ENCODE measurements at regions not wholly inside any gene's neighbourhood (a gene's known extent, or its start where the extent isn't known, plus 50 kb on each side); places are given as distances from the start of the nearest gene placed in this dataset.

GRCh38 chr7:27329909-27330308, 87.3 kb downstream of the EVX1 start:
- Histone ChIP-seq H3K27ac (ENCODE audit: low read depth in 2 of 2, low read length in 1 of 2) (no peak overlapping the region), H3K9me3 (ENCODE audit: control insufficient read depth in 2 of 2, insufficient read depth in 1 of 2, low read depth in 1 of 2, low read length in 1 of 2) (peaks cover 0 to 2% of the 10 kb centered on the region in 2 donors), H3K4me1 (ENCODE audit: control insufficient read depth in 2 of 2, insufficient read depth in 2 of 2, low read length in 1 of 2) (no peaks in the 10 kb centered on the region), H3K36me3 (ENCODE audit: control insufficient read depth in 2 of 2, insufficient read depth in 2 of 2, low read length in 1 of 2) (no peaks in the 10 kb centered on the region), H3K27me3 (ENCODE audit: control insufficient read depth in 1 of 2, insufficient read depth in 2 of 2, low read length in 2 of 2) (no peaks in the 10 kb centered on the region), H3K4me3 (ENCODE audit: low read depth in 1 of 2, low read length in 2 of 2) (no peak overlapping the region)
- WGBS, 2 donors = 15 to 17% methylated on average over 1 of the region's 1 CpG

GRCh38 chr7:27339478-27339877, 96.9 kb downstream of the EVX1 start:
- H3K36me3 ChIP-seq (ENCODE audit: control insufficient read depth in 2 of 2, insufficient read depth in 2 of 2, low read length in 1 of 2) = no peaks in the 10 kb centered on the region
- no peaks in the 10 kb centered on the region for H3K9me3 ChIP-seq (ENCODE audit: control insufficient read depth in 2 of 2, insufficient read depth in 1 of 2, low read depth in 1 of 2, low read length in 1 of 2)
- 76 to 87% methylated on average over 2 of the region's 2 CpGs for WGBS, 2 donors
- no peaks in the 10 kb centered on the region for H3K4me1 ChIP-seq (ENCODE audit: control insufficient read depth in 2 of 2, insufficient read depth in 2 of 2, low read length in 1 of 2)
- no peak overlapping the region for H3K27ac ChIP-seq (ENCODE audit: low read depth in 2 of 2, low read length in 1 of 2)
- no peaks in the 10 kb centered on the region for H3K27me3 ChIP-seq (ENCODE audit: control insufficient read depth in 1 of 2, insufficient read depth in 2 of 2, low read length in 2 of 2)
- H3K4me3 ChIP-seq (ENCODE audit: low read depth in 1 of 2, low read length in 2 of 2) = no peak overlapping the region

GRCh38 chr7:27344471-27344870, 101.9 kb downstream of the EVX1 start:
- Histone ChIP-seq H3K4me1 (ENCODE audit: control insufficient read depth in 2 of 2, insufficient read depth in 2 of 2, low read length in 1 of 2) (no peaks in the 10 kb centered on the region), H3K36me3 (ENCODE audit: control insufficient read depth in 2 of 2, insufficient read depth in 2 of 2, low read length in 1 of 2) (no peaks in the 10 kb centered on the region), H3K4me3 (ENCODE audit: low read depth in 1 of 2, low read length in 2 of 2) (no peak overlapping the region), H3K27ac (ENCODE audit: low read depth in 2 of 2, low read length in 1 of 2) (no peak overlapping the region), H3K9me3 (ENCODE audit: control insufficient read depth in 2 of 2, insufficient read depth in 1 of 2, low read depth in 1 of 2, low read length in 1 of 2) (no peaks in the 10 kb centered on the region), H3K27me3 (ENCODE audit: control insufficient read depth in 1 of 2, insufficient read depth in 2 of 2, low read length in 2 of 2) (no peaks in the 10 kb centered on the region)

GRCh38 chr7:27345164-27345887, 102.7 kb downstream of the EVX1 start:
- whole genome bisulfite sequencing, 2 donors = 73 to 79% methylated on average over 3 of the region's 3 CpGs
- Histone ChIP-seq H3K4me1 (ENCODE audit: control insufficient read depth in 2 of 2, insufficient read depth in 2 of 2, low read length in 1 of 2) (no peaks in the 10 kb centered on the region), H3K9me3 (ENCODE audit: control insufficient read depth in 2 of 2, insufficient read depth in 1 of 2, low read depth in 1 of 2, low read length in 1 of 2) (no peaks in the 10 kb centered on the region), H3K36me3 (ENCODE audit: control insufficient read depth in 2 of 2, insufficient read depth in 2 of 2, low read length in 1 of 2) (no peaks in the 10 kb centered on the region), H3K4me3 (ENCODE audit: low read depth in 1 of 2, low read length in 2 of 2) (no peak overlapping the region), H3K27me3 (ENCODE audit: control insufficient read depth in 1 of 2, insufficient read depth in 2 of 2, low read length in 2 of 2) (no peaks in the 10 kb centered on the region), H3K27ac (ENCODE audit: low read depth in 2 of 2, low read length in 1 of 2) (no peak overlapping the region)

GRCh38 chr7:27345997-27346396, 103.4 kb downstream of the EVX1 start:
- Histone ChIP-seq H3K4me3 (ENCODE audit: low read depth in 1 of 2, low read length in 2 of 2) (no peak overlapping the region), H3K9me3 (ENCODE audit: control insufficient read depth in 2 of 2, insufficient read depth in 1 of 2, low read depth in 1 of 2, low read length in 1 of 2) (no peaks in the 10 kb centered on the region), H3K4me1 (ENCODE audit: control insufficient read depth in 2 of 2, insufficient read depth in 2 of 2, low read length in 1 of 2) (no peaks in the 10 kb centered on the region), H3K36me3 (ENCODE audit: control insufficient read depth in 2 of 2, insufficient read depth in 2 of 2, low read length in 1 of 2) (no peaks in the 10 kb centered on the region), H3K27ac (ENCODE audit: low read depth in 2 of 2, low read length in 1 of 2) (no peak overlapping the region), H3K27me3 (ENCODE audit: control insufficient read depth in 1 of 2, insufficient read depth in 2 of 2, low read length in 2 of 2) (no peaks in the 10 kb centered on the region)
- WGBS, 2 donors = 72 to 83% methylated on average over 8 of the region's 8 CpGs

GRCh38 chr7:27346531-27347275, 104.1 kb downstream of the EVX1 start:
- no peaks in the 10 kb centered on the region for H3K4me1 ChIP-seq (ENCODE audit: control insufficient read depth in 2 of 2, insufficient read depth in 2 of 2, low read length in 1 of 2)
- no peak overlapping the region for H3K4me3 ChIP-seq (ENCODE audit: low read depth in 1 of 2, low read length in 2 of 2)
- no peaks in the 10 kb centered on the region for H3K27me3 ChIP-seq (ENCODE audit: control insufficient read depth in 1 of 2, insufficient read depth in 2 of 2, low read length in 2 of 2)
- WGBS, 2 donors = 30 to 32% methylated on average over 10 of the region's 10 CpGs
- no peak overlapping the region for H3K27ac ChIP-seq (ENCODE audit: low read depth in 2 of 2, low read length in 1 of 2)
- no peaks in the 10 kb centered on the region for H3K9me3 ChIP-seq (ENCODE audit: control insufficient read depth in 2 of 2, insufficient read depth in 1 of 2, low read depth in 1 of 2, low read length in 1 of 2)
- H3K36me3 ChIP-seq (ENCODE audit: control insufficient read depth in 2 of 2, insufficient read depth in 2 of 2, low read length in 1 of 2) = no peaks in the 10 kb centered on the region

GRCh38 chr7:27347276-27347640, 104.7 kb downstream of the EVX1 start:
- Histone ChIP-seq H3K4me3 (ENCODE audit: low read depth in 1 of 2, low read length in 2 of 2) (no peak overlapping the region), H3K27me3 (ENCODE audit: control insufficient read depth in 1 of 2, insufficient read depth in 2 of 2, low read length in 2 of 2) (no peaks in the 10 kb centered on the region), H3K9me3 (ENCODE audit: control insufficient read depth in 2 of 2, insufficient read depth in 1 of 2, low read depth in 1 of 2, low read length in 1 of 2) (no peaks in the 10 kb centered on the region), H3K36me3 (ENCODE audit: control insufficient read depth in 2 of 2, insufficient read depth in 2 of 2, low read length in 1 of 2) (no peaks in the 10 kb centered on the region), H3K27ac (ENCODE audit: low read depth in 2 of 2, low read length in 1 of 2) (no peak overlapping the region), H3K4me1 (ENCODE audit: control insufficient read depth in 2 of 2, insufficient read depth in 2 of 2, low read length in 1 of 2) (no peaks in the 10 kb centered on the region)
- WGBS, 2 donors = 51 to 55% methylated on average over 4 of the region's 4 CpGs

- no peak overlapping the region for H3K4me3 ChIP-seq (ENCODE audit: low read depth in 1 of 2, low read length in 2 of 2)
- no peaks in the 10 kb centered on the region for H3K9me3 ChIP-seq (ENCODE audit: control insufficient read depth in 2 of 2, insufficient read depth in 1 of 2, low read depth in 1 of 2, low read length in 1 of 2)
- no peaks in the 10 kb centered on the region for H3K36me3 ChIP-seq (ENCODE audit: control insufficient read depth in 2 of 2, insufficient read depth in 2 of 2, low read length in 1 of 2)
- H3K4me1 ChIP-seq (ENCODE audit: control insufficient read depth in 2 of 2, insufficient read depth in 2 of 2, low read length in 1 of 2) = no peaks in the 10 kb centered on the region
- WGBS, 2 donors = 91 to 92% methylated on average over 2 of the region's 2 CpGs
- H3K27me3 ChIP-seq (ENCODE audit: control insufficient read depth in 1 of 2, insufficient read depth in 2 of 2, low read length in 2 of 2) = no peaks in the 10 kb centered on the region
- no peak overlapping the region for H3K27ac ChIP-seq (ENCODE audit: low read depth in 2 of 2, low read length in 1 of 2)
These were observed 107.0 kb downstream of the EVX1 start for GRCh38 chr7:27349621-27350020.

GRCh38 chr7:27351137-27351536, 108.5 kb downstream of the EVX1 start:
- no peaks in the 10 kb centered on the region for H3K36me3 ChIP-seq (ENCODE audit: control insufficient read depth in 2 of 2, insufficient read depth in 2 of 2, low read length in 1 of 2)
- WGBS, 2 donors = 60 to 70% methylated on average over 5 of the region's 5 CpGs

GRCh38 chr7:27351786-27352185, 109.2 kb downstream of the EVX1 start:
- H3K4me1 ChIP-seq (ENCODE audit: control insufficient read depth in 2 of 2, insufficient read depth in 2 of 2, low read length in 1 of 2) = no peaks in the 10 kb centered on the region
- no peak overlapping the region for H3K27ac ChIP-seq (ENCODE audit: low read depth in 2 of 2, low read length in 1 of 2)
- no peaks in the 10 kb centered on the region for H3K9me3 ChIP-seq (ENCODE audit: control insufficient read depth in 2 of 2, insufficient read depth in 1 of 2, low read depth in 1 of 2, low read length in 1 of 2)
- H3K27me3 ChIP-seq (ENCODE audit: control insufficient read depth in 1 of 2, insufficient read depth in 2 of 2, low read length in 2 of 2) = no peaks in the 10 kb centered on the region
- WGBS, 2 donors = 56 to 65% methylated on average over 5 of the region's 5 CpGs
- no peak overlapping the region for H3K4me3 ChIP-seq (ENCODE audit: low read depth in 1 of 2, low read length in 2 of 2)
- no peaks in the 10 kb centered on the region for H3K36me3 ChIP-seq (ENCODE audit: control insufficient read depth in 2 of 2, insufficient read depth in 2 of 2, low read length in 1 of 2)

More at GRCh38 chr7:27351137-27351536, 108.5 kb downstream of the EVX1 start:
- no peaks in the 10 kb centered on the region for H3K4me1 ChIP-seq (ENCODE audit: control insufficient read depth in 2 of 2, insufficient read depth in 2 of 2, low read length in 1 of 2)
- H3K27ac ChIP-seq (ENCODE audit: low read depth in 2 of 2, low read length in 1 of 2) = no peak overlapping the region
- H3K27me3 ChIP-seq (ENCODE audit: control insufficient read depth in 1 of 2, insufficient read depth in 2 of 2, low read length in 2 of 2) = no peaks in the 10 kb centered on the region
- no peaks in the 10 kb centered on the region for H3K9me3 ChIP-seq (ENCODE audit: control insufficient read depth in 2 of 2, insufficient read depth in 1 of 2, low read depth in 1 of 2, low read length in 1 of 2)
- no peak overlapping the region for H3K4me3 ChIP-seq (ENCODE audit: low read depth in 1 of 2, low read length in 2 of 2)
